ENCODE measurements at regions not wholly inside any gene's neighbourhood (a gene's known extent, or its start where the extent isn't known, plus 50 kb on each side); places are given as distances from the start of the nearest gene placed in this dataset.

DNA sequence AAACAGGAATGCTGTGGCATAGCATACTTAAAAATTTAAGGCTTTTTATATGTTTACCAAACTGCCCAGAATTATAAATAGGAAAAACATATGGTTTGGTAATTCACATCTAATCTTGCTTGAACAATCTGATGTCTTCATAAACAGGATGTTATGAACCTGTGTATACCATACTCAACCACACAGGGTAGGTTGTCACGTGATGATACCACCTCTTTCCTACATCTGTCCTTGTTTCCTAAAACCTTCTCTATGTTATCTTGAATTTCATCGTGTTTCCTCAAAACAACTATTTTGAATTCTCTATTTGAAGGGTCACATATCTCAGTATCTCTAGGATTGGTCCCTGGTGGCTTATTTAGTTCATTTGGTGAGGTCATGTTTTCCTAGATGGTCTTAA is 631.0 kb upstream of the PKN2 start:
- Histone ChIP-seq H3K9me3 (ENCODE audit: control insufficient read depth, low read length) (no peaks in the 10 kb centered on the region), H3K4me3 (ENCODE audit: low read length) (no peak overlapping the region), H3K9ac (ENCODE audit: extremely low read depth, low read length, poor library complexity, severe bottlenecking) (no peak overlapping the region), H3K4me1 (ENCODE audit: control insufficient read depth, insufficient read depth, low read length) (no peaks in the 10 kb centered on the region), H3K27me3 (ENCODE audit: control insufficient read depth, insufficient read depth, low read length, poor library complexity, severe bottlenecking) (no peaks in the 10 kb centered on the region), H3K36me3 (ENCODE audit: control insufficient read depth, insufficient read depth, low read length) (no peaks in the 10 kb centered on the region), H3K27ac (ENCODE audit: low read depth, low read length) (no peak overlapping the region)
- TF ChIP-seq, protein P1, sequence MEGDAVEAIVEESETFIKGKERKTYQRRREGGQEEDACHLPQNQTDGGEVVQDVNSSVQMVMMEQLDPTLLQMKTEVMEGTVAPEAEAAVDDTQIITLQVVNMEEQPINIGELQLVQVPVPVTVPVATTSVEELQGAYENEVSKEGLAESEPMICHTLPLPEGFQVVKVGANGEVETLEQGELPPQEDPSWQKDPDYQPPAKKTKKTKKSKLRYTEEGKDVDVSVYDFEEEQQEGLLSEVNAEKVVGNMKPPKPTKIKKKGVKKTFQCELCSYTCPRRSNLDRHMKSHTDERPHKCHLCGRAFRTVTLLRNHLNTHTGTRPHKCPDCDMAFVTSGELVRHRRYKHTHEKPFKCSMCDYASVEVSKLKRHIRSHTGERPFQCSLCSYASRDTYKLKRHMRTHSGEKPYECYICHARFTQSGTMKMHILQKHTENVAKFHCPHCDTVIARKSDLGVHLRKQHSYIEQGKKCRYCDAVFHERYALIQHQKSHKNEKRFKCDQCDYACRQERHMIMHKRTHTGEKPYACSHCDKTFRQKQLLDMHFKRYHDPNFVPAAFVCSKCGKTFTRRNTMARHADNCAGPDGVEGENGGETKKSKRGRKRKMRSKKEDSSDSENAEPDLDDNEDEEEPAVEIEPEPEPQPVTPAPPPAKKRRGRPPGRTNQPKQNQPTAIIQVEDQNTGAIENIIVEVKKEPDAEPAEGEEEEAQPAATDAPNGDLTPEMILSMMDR (conservative IDR thresholded peaks at IDR 0.05) = no peak
- Mint-ChIP-seq H3K27ac (no peak overlapping the region), H3K27me3 (ENCODE audit: insufficient read depth) (no peaks in the 10 kb centered on the region), H3K9me3 (no peaks in the 10 kb centered on the region), H3K36me3 (ENCODE audit: low read depth) (no peaks in the 10 kb centered on the region), H3K4me3 (no peak overlapping the region), H3K4me1 (no peaks in the 10 kb centered on the region)
- no peak for DNase-seq
- 87 to 91% methylated on average over 2 of the region's 2 CpGs for WGBS, 2 experiments (ENCODE audit: insufficient coverage in 1 of 2, insufficient read length in 1 of 2)

DNA sequence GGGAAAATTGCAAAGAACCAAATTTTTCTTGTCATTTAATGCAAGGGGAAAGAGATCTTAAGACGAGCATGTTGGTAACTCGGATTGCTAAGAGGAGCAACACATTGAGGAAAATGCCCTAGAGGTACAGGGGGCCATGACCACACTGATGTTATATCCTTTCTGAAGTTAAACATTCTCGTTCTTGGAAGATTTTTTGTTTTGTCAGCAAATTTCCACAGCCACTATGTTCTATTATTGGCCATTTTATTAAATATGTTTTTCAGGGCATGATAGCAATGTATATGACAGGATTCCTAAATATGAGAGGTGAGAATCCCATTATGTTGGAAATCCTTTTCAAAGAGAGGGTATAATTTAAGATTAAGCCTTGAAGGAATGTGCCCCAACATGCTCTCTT is 627.2 kb upstream of the PKN2 start:
- Histone ChIP-seq H3K27me3 (ENCODE audit: control insufficient read depth, insufficient read depth, low read length, poor library complexity, severe bottlenecking) (no peaks in the 10 kb centered on the region), H3K27ac (ENCODE audit: low read depth, low read length) (no peak overlapping the region), H3K4me1 (ENCODE audit: control insufficient read depth, insufficient read depth, low read length) (no peaks in the 10 kb centered on the region), H3K4me3 (ENCODE audit: low read length) (no peak overlapping the region), H3K9me3 (ENCODE audit: control insufficient read depth, low read length) (no peaks in the 10 kb centered on the region), H3K9ac (ENCODE audit: extremely low read depth, low read length, poor library complexity, severe bottlenecking) (no peak overlapping the region), H3K36me3 (ENCODE audit: control insufficient read depth, insufficient read depth, low read length) (no peaks in the 10 kb centered on the region)
- Mint-ChIP-seq H3K4me1 (no peaks in the 10 kb centered on the region), H3K36me3 (ENCODE audit: low read depth) (no peaks in the 10 kb centered on the region), H3K27ac (no peak overlapping the region), H3K9me3 (no peaks in the 10 kb centered on the region), H3K27me3 (ENCODE audit: insufficient read depth) (no peaks in the 10 kb centered on the region), H3K4me3 (no peak overlapping the region)
- WGBS, 2 experiments (ENCODE audit: insufficient coverage in 1 of 2, insufficient read length in 1 of 2) = 90 to 96% methylated on average over 3 of the region's 3 CpGs
- TF ChIP-seq, protein P1 (conservative IDR thresholded peaks at IDR 0.05) = no peak
- no peak for DNase-seq

- Mint-ChIP-seq H3K27ac (no peak overlapping the region), H3K36me3 (ENCODE audit: low read depth) (no peaks in the 10 kb centered on the region), H3K4me1 (no peaks in the 10 kb centered on the region), H3K9me3 (no peaks in the 10 kb centered on the region), H3K27me3 (ENCODE audit: insufficient read depth) (no peaks in the 10 kb centered on the region), H3K4me3 (no peak overlapping the region)
- Histone ChIP-seq H3K36me3 (ENCODE audit: control insufficient read depth, insufficient read depth, low read length) (no peaks in the 10 kb centered on the region), H3K9ac (ENCODE audit: extremely low read depth, low read length, poor library complexity, severe bottlenecking) (no peak overlapping the region), H3K4me3 (ENCODE audit: low read length) (no peak overlapping the region), H3K27ac (ENCODE audit: low read depth, low read length) (no peak overlapping the region), H3K4me1 (ENCODE audit: control insufficient read depth, insufficient read depth, low read length) (no peaks in the 10 kb centered on the region), H3K9me3 (ENCODE audit: control insufficient read depth, low read length) (no peaks in the 10 kb centered on the region), H3K27me3 (ENCODE audit: control insufficient read depth, insufficient read depth, low read length, poor library complexity, severe bottlenecking) (no peaks in the 10 kb centered on the region)
- TF ChIP-seq, protein P1 (conservative IDR thresholded peaks at IDR 0.05) = no peak
- DNase-seq = no peak
- 87 to 100% methylated on average over 1 to 2 of the region's 2 CpGs for WGBS, 2 experiments (ENCODE audit: insufficient coverage in 1 of 2, insufficient read length in 1 of 2)
Measured at GRCh38 chr1:88058205-88058604, 625.9 kb upstream of the PKN2 start.
